ENCODE measurements at regions not wholly inside any gene's neighbourhood (a gene's known extent, or its start where the extent isn't known, plus 50 kb on each side); places are given as distances from the start of the nearest gene placed in this dataset.

DNA sequence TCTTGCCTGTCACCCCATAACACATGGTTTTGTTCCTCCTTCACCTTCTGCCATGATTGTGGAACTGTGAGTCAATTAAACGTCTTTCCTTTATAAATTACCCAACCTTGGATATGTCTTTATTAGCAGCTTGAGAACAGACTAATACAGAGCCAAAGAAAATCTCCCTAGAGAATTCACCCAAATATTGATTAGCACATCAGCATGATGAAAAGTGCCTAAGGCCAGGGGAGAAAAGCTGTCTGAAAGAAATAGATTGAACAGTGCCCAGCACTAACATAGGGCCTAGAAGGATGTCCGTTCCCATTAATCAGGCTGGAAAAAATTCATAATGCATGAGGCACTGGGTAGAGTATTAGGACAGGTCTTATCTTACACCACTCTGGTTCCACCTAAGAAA lies 111.9 kb upstream of the CALN1 start:
- Histone ChIP-seq H3K27me3 (ENCODE audit: insufficient read depth, poor library complexity, severe bottlenecking) (no peaks in the 10 kb centered on the region), H3K4me3 (replicated peaks; ENCODE audit: insufficient read depth, low read length) (no peak overlapping the region), H3K27ac (replicated peaks) (no peak overlapping the region)
- DNase-seq (ENCODE audit: low read depth in 1 of 2, low spot score in 1 of 2) = no peak
- TF ChIP-seq SPI1 (IDR thresholded peaks at IDR 0.05; ENCODE audit: borderline replicate concordance, low read depth) (no peak), POLR2AphosphoS5 (IDR thresholded peaks at IDR 0.05; ENCODE audit: low read depth) (no peak), GABPA (IDR thresholded peaks at IDR 0.05; ENCODE audit: low read depth) (no peak)
- TF ChIP-seq, protein P1, sequence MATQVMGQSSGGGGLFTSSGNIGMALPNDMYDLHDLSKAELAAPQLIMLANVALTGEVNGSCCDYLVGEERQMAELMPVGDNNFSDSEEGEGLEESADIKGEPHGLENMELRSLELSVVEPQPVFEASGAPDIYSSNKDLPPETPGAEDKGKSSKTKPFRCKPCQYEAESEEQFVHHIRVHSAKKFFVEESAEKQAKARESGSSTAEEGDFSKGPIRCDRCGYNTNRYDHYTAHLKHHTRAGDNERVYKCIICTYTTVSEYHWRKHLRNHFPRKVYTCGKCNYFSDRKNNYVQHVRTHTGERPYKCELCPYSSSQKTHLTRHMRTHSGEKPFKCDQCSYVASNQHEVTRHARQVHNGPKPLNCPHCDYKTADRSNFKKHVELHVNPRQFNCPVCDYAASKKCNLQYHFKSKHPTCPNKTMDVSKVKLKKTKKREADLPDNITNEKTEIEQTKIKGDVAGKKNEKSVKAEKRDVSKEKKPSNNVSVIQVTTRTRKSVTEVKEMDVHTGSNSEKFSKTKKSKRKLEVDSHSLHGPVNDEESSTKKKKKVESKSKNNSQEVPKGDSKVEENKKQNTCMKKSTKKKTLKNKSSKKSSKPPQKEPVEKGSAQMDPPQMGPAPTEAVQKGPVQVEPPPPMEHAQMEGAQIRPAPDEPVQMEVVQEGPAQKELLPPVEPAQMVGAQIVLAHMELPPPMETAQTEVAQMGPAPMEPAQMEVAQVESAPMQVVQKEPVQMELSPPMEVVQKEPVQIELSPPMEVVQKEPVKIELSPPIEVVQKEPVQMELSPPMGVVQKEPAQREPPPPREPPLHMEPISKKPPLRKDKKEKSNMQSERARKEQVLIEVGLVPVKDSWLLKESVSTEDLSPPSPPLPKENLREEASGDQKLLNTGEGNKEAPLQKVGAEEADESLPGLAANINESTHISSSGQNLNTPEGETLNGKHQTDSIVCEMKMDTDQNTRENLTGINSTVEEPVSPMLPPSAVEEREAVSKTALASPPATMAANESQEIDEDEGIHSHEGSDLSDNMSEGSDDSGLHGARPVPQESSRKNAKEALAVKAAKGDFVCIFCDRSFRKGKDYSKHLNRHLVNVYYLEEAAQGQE (IDR thresholded peaks at IDR 0.05; ENCODE audit: insufficient replicate concordance, low read depth) = no peak
- TF ChIP-seq, protein P2, sequence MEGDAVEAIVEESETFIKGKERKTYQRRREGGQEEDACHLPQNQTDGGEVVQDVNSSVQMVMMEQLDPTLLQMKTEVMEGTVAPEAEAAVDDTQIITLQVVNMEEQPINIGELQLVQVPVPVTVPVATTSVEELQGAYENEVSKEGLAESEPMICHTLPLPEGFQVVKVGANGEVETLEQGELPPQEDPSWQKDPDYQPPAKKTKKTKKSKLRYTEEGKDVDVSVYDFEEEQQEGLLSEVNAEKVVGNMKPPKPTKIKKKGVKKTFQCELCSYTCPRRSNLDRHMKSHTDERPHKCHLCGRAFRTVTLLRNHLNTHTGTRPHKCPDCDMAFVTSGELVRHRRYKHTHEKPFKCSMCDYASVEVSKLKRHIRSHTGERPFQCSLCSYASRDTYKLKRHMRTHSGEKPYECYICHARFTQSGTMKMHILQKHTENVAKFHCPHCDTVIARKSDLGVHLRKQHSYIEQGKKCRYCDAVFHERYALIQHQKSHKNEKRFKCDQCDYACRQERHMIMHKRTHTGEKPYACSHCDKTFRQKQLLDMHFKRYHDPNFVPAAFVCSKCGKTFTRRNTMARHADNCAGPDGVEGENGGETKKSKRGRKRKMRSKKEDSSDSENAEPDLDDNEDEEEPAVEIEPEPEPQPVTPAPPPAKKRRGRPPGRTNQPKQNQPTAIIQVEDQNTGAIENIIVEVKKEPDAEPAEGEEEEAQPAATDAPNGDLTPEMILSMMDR (IDR thresholded peaks at IDR 0.05; ENCODE audit: insufficient read depth, low read length) = no peak

DNA sequence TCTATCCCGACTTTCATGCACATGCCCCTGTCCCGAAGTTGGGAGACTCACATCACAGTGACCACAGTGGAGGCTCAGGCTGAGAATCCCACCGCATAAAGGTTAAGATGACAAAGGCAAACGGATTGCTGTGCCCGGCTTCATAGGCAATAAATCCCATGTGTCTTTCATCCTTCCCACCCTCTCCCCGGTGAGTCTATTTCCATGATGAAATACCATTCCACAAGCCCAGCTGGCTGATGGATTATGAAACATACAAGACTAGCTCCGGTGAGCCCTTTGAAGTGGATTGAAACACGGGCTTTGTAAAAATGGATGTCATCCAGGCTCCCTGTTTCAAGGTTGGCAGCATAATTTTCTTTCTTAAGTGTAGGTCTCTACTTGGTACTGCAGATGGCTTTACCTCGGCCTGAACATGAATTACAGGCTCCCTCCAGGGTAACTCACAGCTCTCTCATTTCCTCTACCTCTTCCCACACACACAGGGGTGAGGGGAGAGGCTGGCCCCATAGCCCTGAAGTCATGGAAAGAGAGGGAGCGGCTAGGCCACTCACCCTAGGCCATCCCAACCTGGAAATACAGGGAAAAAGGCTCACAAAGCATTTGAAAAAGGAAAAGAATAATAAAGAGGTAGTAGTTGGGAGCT lies 92.0 kb upstream of the CALN1 start:
- no peak for TF ChIP-seq GABPA (IDR thresholded peaks at IDR 0.05; ENCODE audit: low read depth)
- TF ChIP-seq, protein P2 (IDR thresholded peaks at IDR 0.05; ENCODE audit: insufficient read depth, low read length) = no peak
- TF ChIP-seq SPI1 (IDR thresholded peaks at IDR 0.05; ENCODE audit: borderline replicate concordance, low read depth) = no peak
- TF ChIP-seq, protein P1 (IDR thresholded peaks at IDR 0.05; ENCODE audit: insufficient replicate concordance, low read depth) = no peak
- no peak for TF ChIP-seq POLR2AphosphoS5 (IDR thresholded peaks at IDR 0.05; ENCODE audit: low read depth)
- Histone ChIP-seq H3K4me3 (replicated peaks; ENCODE audit: insufficient read depth, low read length) (no peak overlapping the region), H3K27ac (replicated peaks) (no peak overlapping the region), H3K27me3 (ENCODE audit: insufficient read depth, poor library complexity, severe bottlenecking) (no peaks in the 10 kb centered on the region)
- DNase-seq (ENCODE audit: low read depth in 1 of 2, low spot score in 1 of 2) = no peak

DNA sequence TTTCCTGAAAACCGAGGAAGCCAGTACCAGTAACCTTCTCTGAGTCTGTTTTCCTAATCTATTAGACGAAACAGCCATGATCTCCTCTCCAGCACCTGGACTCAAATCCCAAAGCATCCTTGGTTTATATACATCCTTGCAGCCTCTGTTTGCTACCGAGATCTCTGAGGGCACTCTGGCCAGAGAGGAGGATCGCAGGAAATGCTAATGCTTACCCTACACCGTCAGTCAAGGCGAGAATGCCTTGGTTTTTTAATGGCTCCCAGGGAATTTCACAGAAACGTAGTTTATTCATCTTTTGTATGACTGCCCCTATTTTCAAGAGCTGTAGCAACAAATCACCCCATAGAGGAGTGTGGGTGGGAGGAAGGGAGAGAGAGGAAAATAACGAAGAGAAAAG lies 91.5 kb upstream of the CALN1 start:
- H3K27ac ChIP-seq (replicated peaks) = no peak overlapping the region

More for the DNA sequence above, 91.5 kb upstream of the CALN1 start:
- H3K27me3 ChIP-seq (ENCODE audit: insufficient read depth, poor library complexity, severe bottlenecking) = no peaks in the 10 kb centered on the region
- TF ChIP-seq POLR2AphosphoS5 (IDR thresholded peaks at IDR 0.05; ENCODE audit: low read depth) (no peak), SPI1 (IDR thresholded peaks at IDR 0.05; ENCODE audit: borderline replicate concordance, low read depth) (no peak), GABPA (IDR thresholded peaks at IDR 0.05; ENCODE audit: low read depth) (no peak)
- TF ChIP-seq, protein P2 (IDR thresholded peaks at IDR 0.05; ENCODE audit: insufficient read depth, low read length) = no peak
- TF ChIP-seq, protein P1 (IDR thresholded peaks at IDR 0.05; ENCODE audit: insufficient replicate concordance, low read depth) = no peak
- H3K4me3 ChIP-seq (replicated peaks; ENCODE audit: insufficient read depth, low read length) = no peak overlapping the region
- no peak for DNase-seq (ENCODE audit: low read depth in 1 of 2, low spot score in 1 of 2)
